ENCODE measurements at regions not wholly inside any gene's neighbourhood (a gene's known extent, or its start where the extent isn't known, plus 50 kb on each side); places are given as distances from the start of the nearest gene placed in this dataset.

DNA sequence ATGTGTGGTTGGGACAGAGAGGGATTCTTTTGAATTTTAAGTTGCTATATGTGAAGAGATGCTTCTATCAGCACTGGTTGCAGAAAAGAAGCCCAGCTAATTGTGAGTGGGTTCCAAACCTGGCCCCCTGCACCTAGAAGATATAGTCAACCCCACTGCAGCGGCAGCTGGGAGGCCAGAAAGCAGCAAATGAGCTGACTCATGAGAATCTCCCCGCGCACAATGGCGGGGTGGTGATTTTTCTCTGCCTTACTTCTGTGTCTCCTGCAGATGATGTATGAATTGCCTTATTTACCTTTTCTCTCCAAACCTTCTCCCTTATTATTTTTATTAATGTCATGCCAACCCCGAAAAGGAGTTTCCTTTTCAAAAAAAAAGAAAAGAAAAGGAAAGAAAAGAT, 89.7 kb downstream of the MAF start:
- Histone ChIP-seq H4K20me1 (ENCODE audit: insufficient read depth, low read length) (no peaks in the 10 kb centered on the region), H3F3A (ENCODE audit: insufficient read depth, low read length) (no peaks in the 10 kb centered on the region), H3K27me3 (replicated peaks; ENCODE audit: insufficient read depth, low read length) (no peaks in the 10 kb centered on the region), H3K9me3 (replicated peaks; ENCODE audit: insufficient read depth, low read length) (no peaks in the 10 kb centered on the region), H3K4me2 (ENCODE audit: low read depth, low read length) (no peak overlapping the region), H3K79me2 (ENCODE audit: low read length) (no peaks in the 10 kb centered on the region), H3K36me3 (replicated peaks; ENCODE audit: insufficient read depth, low read length) (no peaks in the 10 kb centered on the region), H3K27ac (ENCODE audit: low read length) (no peak overlapping the region), H3K9me2 (replicated peaks; ENCODE audit: insufficient read depth, low read length) (no peaks in the 10 kb centered on the region), H3K4me3 (ENCODE audit: low read length) (no peak overlapping the region), H3K4me1 (ENCODE audit: low read length) (no peaks in the 10 kb centered on the region), H2AFZ (ENCODE audit: low read length) (no peak overlapping the region), H3K9ac (ENCODE audit: low read length) (no peak overlapping the region)
- TF ChIP-seq EZH2 (optimal IDR thresholded peaks at IDR 0.05; ENCODE audit: low read depth, low read length) (no peak), EZH2phosphoT487 (IDR thresholded peaks at IDR 0.05; ENCODE audit: low read length) (no peak)
- TF ChIP-seq, protein P1, sequence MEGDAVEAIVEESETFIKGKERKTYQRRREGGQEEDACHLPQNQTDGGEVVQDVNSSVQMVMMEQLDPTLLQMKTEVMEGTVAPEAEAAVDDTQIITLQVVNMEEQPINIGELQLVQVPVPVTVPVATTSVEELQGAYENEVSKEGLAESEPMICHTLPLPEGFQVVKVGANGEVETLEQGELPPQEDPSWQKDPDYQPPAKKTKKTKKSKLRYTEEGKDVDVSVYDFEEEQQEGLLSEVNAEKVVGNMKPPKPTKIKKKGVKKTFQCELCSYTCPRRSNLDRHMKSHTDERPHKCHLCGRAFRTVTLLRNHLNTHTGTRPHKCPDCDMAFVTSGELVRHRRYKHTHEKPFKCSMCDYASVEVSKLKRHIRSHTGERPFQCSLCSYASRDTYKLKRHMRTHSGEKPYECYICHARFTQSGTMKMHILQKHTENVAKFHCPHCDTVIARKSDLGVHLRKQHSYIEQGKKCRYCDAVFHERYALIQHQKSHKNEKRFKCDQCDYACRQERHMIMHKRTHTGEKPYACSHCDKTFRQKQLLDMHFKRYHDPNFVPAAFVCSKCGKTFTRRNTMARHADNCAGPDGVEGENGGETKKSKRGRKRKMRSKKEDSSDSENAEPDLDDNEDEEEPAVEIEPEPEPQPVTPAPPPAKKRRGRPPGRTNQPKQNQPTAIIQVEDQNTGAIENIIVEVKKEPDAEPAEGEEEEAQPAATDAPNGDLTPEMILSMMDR (IDR thresholded peaks at IDR 0.05; ENCODE audit: low read length) = no peak
- no peak for DNase-seq

DNA sequence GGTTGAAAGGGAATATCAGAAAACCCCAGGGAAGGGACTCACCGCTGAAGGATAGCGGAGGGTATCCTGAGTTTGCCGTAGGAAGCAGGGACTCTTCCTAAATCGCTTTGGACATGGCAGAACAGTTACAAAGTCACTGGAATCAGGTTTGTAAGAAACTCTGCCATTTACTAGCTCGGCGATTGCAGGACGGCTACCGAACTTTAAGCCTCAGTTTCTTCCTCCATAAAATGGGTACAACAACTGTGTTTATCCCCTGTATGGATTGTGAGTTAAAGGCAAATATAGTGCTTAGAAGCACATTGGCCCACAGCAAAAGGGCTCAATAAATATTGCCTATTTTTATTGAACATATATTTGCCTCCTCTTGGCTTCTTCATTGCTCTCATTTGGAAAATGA, 90.6 kb downstream of the MAF start:
- Histone ChIP-seq H3K4me1 (ENCODE audit: low read length) (no peaks in the 10 kb centered on the region), H3K9ac (ENCODE audit: low read length) (no peak overlapping the region), H3K9me2 (replicated peaks; ENCODE audit: insufficient read depth, low read length) (no peaks in the 10 kb centered on the region), H4K20me1 (ENCODE audit: insufficient read depth, low read length) (no peaks in the 10 kb centered on the region), H3F3A (ENCODE audit: insufficient read depth, low read length) (no peaks in the 10 kb centered on the region), H3K4me2 (ENCODE audit: low read depth, low read length) (no peak overlapping the region), H3K4me3 (ENCODE audit: low read length) (no peak overlapping the region), H3K79me2 (ENCODE audit: low read length) (no peaks in the 10 kb centered on the region), H3K27me3 (replicated peaks; ENCODE audit: insufficient read depth, low read length) (no peaks in the 10 kb centered on the region), H3K36me3 (replicated peaks; ENCODE audit: insufficient read depth, low read length) (no peaks in the 10 kb centered on the region), H2AFZ (ENCODE audit: low read length) (no peak overlapping the region), H3K27ac (ENCODE audit: low read length) (no peak overlapping the region), H3K9me3 (replicated peaks; ENCODE audit: insufficient read depth, low read length) (no peaks in the 10 kb centered on the region)
- DNase-seq = no peak
- TF ChIP-seq, protein P1 (IDR thresholded peaks at IDR 0.05; ENCODE audit: low read length) = no peak
- TF ChIP-seq EZH2 (optimal IDR thresholded peaks at IDR 0.05; ENCODE audit: low read depth, low read length) = no peak
- TF ChIP-seq EZH2phosphoT487 (IDR thresholded peaks at IDR 0.05; ENCODE audit: low read length) = no peak

DNA sequence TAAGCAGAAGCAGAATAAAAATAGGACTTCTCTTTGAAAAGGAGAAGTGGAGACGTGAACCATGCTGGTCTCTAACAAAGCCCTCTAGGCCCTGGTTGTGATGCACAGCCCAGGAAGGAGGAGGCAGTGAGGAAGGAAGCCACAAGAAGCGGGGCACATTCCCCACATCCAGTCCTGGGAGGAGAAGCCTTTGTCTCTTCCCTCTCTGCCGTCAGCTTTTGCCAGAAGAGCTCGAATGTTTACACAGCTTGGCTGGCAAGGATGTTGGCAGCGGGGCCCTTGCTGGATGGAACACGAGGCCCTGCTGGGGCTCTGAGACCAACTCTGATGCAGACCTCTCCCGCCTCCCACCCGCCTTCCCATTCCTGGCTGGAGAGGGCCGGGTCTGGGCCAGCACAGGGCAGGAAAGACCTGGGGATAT, 91.3 kb downstream of the MAF start:
- no peaks in the 10 kb centered on the region for H3K9me3 ChIP-seq (replicated peaks; ENCODE audit: insufficient read depth, low read length)
- no peak overlapping the region for H3K4me2 ChIP-seq (ENCODE audit: low read depth, low read length)
- TF ChIP-seq EZH2 (optimal IDR thresholded peaks at IDR 0.05; ENCODE audit: low read depth, low read length) (no peak), EZH2phosphoT487 (IDR thresholded peaks at IDR 0.05; ENCODE audit: low read length) (no peak)
- TF ChIP-seq, protein P1 (IDR thresholded peaks at IDR 0.05; ENCODE audit: low read length) = no peak
- no peak overlapping the region for H3K27ac ChIP-seq (ENCODE audit: low read length)
- no peak overlapping the region for H2AFZ ChIP-seq (ENCODE audit: low read length)
- no peak overlapping the region for H3K9ac ChIP-seq (ENCODE audit: low read length)
- no peaks in the 10 kb centered on the region for H3K9me2 ChIP-seq (replicated peaks; ENCODE audit: insufficient read depth, low read length)
- no peaks in the 10 kb centered on the region for H3F3A ChIP-seq (ENCODE audit: insufficient read depth, low read length)
- H3K36me3 ChIP-seq (replicated peaks; ENCODE audit: insufficient read depth, low read length) = no peaks in the 10 kb centered on the region
- no peaks in the 10 kb centered on the region for H3K79me2 ChIP-seq (ENCODE audit: low read length)
- H3K27me3 ChIP-seq (replicated peaks; ENCODE audit: insufficient read depth, low read length) = no peaks in the 10 kb centered on the region
- no peak for DNase-seq
- H3K4me3 ChIP-seq (ENCODE audit: low read length) = no peak overlapping the region
- H4K20me1 ChIP-seq (ENCODE audit: insufficient read depth, low read length) = no peaks in the 10 kb centered on the region
- no peaks in the 10 kb centered on the region for H3K4me1 ChIP-seq (ENCODE audit: low read length)

All from MM.1S (cell line).